ENCODE measurements at regions not wholly inside any gene's neighbourhood (a gene's known extent, or its start where the extent isn't known, plus 50 kb on each side); places are given as distances from the start of the nearest gene placed in this dataset.

DNA sequence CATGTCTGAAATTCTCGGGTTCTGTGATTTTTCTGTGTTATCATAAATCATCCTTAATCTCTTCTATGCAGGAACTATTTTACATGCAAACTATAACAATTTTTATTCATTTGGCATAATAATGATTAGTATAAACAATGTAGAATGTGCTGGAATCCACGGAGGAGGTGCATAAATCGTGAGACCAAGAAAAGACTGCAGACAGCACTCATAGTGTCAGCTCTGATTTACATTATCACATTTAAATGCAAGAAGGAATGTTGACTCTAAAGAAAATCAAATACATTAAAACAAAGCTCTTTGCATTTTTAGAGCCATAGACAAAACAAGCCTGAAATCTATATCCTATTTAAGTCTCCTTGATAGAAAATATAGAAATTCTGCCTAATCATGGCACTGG is 501.7 kb upstream of the STXBP6 start:
- DNase-seq (ENCODE audit: low spot score) (no peak), FAIRE-seq (no peak)

DNA sequence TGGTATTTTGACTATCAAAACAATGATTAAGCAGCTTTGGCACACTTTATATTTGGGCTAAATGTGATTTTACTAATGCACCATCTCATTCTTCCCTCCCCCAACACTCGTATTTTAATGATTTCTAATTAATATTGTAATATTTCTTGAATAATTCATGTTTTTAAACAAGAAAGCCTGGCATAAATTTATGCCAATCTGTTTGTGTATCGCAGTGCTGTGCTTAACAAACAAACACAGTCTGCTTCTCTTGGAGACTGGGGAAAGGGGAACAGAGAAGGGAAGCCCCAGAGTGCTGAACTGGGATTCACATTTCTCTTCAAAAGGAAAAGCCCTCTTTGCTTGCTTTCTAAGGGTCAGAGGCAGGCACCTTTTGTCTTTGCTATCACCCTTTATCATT is 496.9 kb upstream of the STXBP6 start:
- FAIRE-seq, result no peak
- DNase-seq (ENCODE audit: low spot score), result no peak

DNA sequence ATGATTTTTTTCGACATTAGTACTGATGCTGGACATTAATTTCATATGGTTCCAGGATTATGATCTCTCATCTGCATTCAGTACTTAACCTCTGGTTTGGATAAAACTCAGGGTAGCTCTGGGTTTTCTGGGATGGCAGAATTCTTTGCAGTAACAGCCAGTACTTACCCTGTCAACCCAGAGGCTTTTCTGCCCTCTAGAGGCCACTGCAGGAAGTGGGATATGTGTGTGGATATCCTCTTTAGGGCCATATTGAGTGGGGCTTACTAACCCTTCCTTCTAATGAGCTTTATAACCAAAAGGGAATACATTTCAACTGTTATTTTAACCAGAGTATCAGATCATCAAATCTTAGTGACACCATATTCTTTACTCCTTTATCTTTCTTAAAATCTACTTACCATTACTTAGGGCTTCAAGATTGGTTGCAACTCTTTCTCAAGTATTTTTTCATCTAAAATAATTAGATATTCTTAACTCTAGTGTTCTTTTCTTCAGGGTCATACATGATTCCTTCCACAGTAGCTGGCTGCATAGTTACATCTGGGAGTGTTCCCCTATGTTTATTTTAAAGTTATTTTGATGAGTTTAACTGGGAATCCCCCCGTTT is 488.0 kb upstream of the STXBP6 start:
- DNase-seq (ENCODE audit: low spot score) (no peak), FAIRE-seq (no peak)

DNA sequence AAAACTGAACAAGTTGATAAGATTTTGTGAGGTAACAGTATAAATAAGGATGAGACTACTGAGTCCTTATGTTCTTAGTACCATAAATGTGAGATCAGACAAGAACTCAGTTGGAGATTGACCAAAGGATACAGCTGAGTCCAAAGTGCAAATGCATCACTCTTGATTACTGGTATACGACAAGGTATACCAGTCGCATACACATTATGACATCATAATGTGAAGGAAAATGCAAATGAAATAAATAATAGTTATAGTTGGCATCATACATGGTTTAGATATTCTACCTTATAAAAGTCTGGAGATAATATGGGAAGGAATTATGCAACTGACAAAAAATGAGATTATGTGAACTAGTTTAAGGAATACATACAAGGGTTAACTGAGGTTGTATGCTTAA is 476.3 kb upstream of the STXBP6 start:
- DNase-seq (ENCODE audit: low spot score) (no peak), FAIRE-seq (no peak)

DNA sequence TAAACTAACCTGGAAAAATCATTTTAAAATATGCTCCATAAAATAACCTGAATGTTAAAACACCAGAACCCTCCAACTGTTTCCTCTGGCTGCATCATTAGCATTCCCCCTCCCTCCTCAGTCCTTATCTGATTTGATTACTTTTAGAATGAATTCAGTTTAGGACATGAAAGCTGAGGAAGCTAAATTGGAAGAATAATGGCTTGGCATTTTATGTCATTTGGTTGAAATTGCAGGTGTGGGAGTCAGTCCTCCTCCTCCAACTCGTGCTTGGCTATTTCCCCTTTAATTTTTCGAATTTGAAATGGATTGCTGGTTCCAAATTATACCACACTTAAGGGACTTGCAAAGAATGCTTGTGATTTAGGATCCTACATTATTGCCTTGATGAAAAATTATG is 473.0 kb upstream of the STXBP6 start:
- FAIRE-seq, result no peak
- no peak for DNase-seq (ENCODE audit: low spot score)

DNA sequence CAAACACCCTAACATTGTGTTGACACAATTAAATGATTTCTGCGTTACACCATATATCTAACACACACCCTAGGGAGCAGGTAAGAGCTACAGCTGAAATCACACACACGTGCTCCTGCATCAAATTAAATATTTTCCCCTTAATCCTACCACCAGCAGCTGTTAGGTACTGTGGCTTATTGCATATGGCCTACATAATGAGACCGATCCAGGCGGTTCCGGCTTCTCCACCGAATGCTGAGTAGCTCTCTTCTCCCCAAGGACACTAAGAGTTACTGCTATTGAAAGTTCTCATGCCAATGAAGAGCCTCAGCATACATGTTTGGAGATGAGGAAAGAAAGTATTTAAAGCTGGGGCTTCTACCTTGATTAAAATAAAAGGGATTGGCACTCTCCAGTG is 472.2 kb upstream of the STXBP6 start:
- no peak for FAIRE-seq
- DNase-seq (ENCODE audit: low spot score), result no peak

DNA sequence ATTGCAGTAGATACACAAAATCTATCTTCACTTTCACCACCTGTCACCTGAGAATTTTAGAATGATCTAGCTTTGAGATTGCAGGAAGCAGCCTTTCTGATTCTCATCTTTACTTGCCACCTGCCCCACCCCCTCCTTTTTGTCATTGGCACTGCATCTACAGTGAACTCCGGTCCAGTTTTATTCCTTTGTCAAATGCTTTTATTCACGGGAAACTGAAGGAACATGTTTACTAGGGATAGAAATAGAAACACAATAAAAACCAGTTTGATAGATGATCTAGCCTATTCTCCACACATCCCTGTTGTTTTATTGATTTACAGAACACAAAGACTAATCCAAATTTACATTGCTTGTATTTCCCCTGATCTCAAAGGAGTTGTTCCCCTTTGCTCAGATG is 471.7 kb upstream of the STXBP6 start:
- FAIRE-seq (no peak), DNase-seq (ENCODE audit: low spot score) (no peak)

DNA sequence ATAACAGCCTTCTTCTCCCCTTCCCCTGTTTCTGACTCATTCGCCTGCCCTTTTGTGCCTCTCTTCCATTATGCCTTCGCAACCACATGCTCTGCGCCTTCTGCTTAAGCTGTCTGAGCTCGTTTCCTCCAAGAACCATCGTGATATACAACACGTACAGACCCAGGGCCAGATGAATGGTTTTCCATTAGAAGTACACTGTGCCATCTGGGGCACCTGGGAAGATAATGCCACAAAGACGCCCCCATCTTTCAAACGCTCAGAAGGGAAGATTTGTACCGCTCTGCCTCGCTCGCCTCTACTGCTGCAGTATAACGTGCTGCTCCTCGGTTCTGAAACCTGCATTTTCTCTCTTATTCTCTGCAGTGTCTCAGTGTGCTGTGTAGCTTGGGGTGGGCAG is 470.9 kb upstream of the STXBP6 start:
- no peak for FAIRE-seq

DNA sequence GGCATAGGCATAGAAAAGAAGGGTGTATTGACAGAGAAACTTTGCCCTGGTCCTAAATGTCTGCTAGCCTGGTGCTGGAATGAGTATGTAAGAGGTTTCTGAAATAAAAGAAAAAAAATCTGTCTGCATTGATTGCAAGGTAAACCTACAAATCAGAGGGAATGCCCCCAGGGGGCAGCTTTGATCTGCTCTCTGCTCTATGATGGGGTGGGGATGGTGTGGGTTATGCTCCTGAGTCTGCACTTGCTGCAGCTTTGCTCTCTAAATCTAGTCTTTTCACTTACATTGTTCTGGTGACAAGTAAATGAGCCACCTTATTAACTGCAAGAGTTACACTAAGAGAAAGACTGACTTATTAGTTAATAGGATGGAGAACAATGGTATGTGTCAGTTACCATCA is 468.4 kb upstream of the STXBP6 start:
- DNase-seq (ENCODE audit: low spot score), result no peak
- no peak for FAIRE-seq

More for the DNA sequence above, 470.9 kb upstream of the STXBP6 start:
- no peak for DNase-seq (ENCODE audit: low spot score)

DNA sequence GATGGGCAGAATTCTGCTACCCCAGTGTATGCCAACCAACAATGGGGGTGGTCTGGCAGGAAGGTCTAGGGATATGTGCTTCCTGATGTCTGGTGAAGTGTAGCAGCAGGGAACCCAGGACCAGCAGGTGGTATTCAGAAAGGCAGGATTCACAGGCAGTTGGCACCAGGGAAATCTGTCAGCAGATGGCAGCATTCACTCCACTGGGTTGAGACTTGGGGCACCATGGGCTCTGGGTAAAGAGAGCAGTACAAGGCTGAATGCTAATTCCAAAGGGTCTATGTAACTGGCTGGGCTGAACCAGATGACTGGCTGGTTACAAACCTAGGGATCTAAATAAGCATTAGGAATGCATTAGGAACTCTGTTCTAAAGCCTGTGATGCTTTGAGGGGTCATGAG is 466.9 kb upstream of the STXBP6 start:
- FAIRE-seq (no peak), DNase-seq (ENCODE audit: low spot score) (no peak)

DNA sequence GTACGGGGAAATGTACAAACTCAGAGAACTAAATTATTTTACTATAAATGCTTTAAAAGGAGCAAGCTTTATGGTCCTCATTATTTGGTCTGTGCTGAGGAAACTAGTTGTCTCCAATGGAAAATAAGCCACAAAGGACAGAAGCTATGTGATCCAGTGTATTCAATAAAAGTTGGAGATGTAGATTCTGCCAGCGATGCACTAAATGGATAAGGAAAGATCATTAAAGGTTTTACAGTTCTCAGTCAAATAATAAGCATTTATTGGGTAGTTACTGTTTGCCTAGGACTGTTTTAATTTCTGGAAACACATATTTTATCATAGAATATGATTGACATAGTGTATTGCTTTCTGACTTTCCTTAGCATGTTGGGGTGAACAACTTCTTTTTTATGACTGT is 458.9 kb upstream of the STXBP6 start:
- no peak for FAIRE-seq
- no peak for DNase-seq (ENCODE audit: low spot score)

DNA sequence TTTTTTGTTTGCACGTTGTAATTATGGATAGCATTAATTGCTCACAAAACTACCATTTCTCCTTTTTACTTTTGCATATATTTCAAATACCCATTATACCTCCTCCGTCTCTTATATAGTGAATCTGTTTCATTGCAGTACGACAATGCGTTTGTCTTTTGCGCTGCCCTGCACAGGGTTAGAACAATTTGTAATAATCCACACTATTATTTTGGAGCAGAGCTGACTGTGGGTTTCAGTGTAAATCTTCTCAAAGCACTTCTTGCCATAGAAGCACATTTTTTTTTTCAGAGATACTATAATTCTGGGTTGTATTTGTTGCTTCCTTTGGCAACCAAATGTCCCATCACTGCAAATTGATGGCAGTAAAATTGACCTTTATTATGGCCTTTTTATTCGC is 451.8 kb upstream of the STXBP6 start:
- FAIRE-seq, result no peak
- DNase-seq (ENCODE audit: low spot score), result no peak

DNA sequence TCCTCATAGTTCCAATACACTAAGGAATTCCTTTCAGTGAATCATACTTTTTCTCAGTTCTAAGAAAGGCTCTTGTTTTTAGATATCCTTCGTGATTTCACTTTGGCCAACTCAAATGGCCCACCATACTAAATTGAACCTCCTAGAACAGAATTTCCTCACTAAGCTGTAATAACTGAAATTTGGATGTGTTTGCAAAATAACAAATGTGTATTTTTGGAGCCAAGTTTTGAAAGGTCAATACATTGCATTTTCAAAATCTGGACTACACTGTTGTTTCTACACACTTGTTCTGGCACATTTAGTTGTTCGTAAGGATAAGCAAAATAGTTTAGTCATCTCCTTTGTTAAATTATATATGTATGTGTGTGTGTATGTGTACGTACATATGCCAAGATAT is 439.0 kb upstream of the STXBP6 start:
- FAIRE-seq, result no peak
- no peak for DNase-seq (ENCODE audit: low spot score)

DNA sequence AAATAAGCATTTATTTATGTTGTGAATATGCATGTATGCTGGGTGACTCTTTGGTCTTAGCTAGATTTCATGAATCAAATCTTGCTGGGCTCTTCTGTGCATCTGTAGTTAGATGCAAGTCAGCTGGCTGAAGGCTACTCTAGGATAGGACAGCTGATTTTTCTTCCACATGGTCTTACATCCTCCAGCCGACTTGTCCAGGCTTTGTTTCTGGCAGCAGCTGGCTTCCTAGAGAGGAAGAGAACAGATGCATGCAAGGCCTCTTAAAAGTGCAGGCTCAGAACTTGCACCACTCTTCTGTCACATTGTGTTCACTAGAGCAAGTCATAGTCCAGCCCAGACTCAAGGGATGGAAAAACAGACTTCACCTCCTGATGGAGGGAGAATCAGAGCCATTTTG is 435.4 kb upstream of the STXBP6 start:
- DNase-seq (ENCODE audit: low spot score) (no peak), FAIRE-seq (no peak)

DNA sequence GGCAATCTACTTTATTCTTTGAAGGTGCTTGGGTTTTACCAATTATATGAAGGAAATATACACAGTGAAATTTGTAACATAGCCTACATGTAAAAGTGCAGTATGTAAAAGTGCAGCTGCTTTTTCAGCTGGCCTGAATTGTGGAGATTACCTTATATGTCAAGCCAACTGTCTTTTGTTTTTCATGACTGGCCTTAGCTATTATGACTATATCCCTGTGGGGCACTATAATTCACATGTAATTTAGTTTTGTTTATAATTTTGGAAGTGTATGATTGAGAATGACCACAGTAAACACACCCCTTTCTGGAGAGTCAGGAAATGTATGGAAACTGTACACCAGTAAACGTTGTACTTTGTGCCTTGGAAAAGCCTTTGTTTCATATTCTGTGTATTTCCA is 435.0 kb upstream of the STXBP6 start:
- FAIRE-seq, result no peak
- DNase-seq (ENCODE audit: low spot score), result no peak

DNA sequence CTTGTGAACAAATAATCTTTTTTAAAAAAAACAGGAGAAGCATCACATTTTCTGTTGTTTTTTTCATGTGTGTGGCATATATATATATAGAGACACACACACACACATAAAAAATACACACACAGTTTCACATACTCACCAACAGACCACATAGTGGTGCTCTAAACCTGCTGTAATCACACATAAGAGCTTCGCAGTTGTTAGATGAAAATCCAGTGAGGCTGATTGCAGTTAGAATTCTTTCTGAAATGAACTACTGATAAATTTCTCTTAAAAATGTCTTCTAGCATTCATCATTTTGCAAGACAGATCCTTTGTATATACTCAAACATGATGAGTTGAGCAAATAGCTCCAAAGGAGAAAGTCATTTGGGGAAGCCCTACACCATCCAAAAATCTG is 434.3 kb upstream of the STXBP6 start:
- no peak for FAIRE-seq
- no peak for DNase-seq (ENCODE audit: low spot score)

DNA sequence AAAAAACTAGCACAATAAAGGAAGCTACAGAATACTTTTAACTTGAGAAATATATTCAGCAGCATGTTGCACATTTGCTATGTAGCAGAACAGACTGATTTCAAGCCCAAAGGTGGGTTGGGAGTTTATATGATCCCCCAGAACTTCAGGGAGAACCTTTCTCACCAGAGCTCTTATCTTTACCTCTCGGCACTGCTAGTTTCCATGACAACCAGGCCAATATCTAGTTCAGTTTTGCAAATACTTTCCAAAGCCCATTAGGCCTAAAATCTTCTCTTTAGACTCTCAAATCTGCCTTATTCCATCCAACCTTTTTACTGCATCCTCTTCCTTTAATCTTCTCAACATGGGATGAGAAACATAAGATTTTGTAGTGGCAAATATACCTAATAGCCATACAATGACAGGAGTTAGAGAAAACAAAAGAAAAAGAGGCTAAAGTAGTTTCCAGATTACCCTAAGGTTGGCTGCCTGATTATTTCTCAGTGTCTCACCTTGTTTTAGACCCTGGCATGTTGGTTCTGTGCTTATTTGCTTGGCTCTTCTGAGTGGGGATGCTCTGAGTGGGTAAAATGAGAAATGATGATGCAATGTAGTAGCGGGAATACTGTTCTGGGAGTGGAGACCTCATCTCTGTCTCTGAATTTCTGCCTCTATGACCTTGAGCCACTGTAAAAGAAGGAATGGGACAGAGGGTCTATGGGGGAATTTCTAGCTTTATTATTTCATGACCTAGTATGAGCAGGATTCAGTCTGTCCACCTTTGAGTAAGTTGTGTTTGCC is 427.6 kb upstream of the STXBP6 start:
- no peak for FAIRE-seq
- DNase-seq (ENCODE audit: low spot score), result no peak

DNA sequence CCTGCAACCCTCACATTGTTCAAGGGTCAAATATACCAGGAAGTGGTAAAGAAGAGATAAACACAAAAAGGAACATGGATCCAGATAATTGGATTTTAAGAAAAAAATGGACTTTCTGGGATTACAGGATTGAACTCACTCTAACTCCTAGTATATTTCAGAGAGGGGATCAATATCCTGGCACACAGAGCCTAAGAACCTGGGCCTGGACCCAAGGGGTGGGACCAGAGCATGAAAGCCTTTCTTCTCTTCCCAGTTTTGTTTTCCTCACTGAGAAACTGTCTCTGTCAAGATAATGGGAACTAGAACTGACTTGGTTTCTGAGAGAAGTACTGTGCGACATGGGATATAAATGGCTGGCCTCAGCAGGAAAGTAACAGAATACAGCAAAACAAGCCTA is 422.8 kb upstream of the STXBP6 start:
- FAIRE-seq (no peak), DNase-seq (ENCODE audit: low spot score) (no peak)

DNA sequence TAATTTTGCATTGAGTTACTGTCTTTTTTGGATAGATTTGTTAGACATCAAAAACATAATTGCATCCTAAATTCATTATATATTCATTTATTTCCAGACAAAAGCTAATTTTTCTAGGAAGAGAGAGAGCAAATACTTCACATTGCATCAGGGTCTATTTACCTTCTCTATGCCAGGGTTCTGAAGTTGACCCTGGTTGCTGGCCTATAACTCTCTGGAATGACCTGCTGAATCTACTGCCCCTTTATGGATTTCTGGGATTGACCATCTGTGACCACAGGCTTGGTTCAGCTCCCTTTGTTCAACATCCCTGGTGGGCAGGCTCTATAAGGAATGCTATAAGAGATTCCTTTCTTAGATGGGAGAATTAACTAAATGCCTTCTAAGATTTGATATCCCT is 414.8 kb upstream of the STXBP6 start:
- FAIRE-seq (no peak), DNase-seq (ENCODE audit: low spot score) (no peak)

DNA sequence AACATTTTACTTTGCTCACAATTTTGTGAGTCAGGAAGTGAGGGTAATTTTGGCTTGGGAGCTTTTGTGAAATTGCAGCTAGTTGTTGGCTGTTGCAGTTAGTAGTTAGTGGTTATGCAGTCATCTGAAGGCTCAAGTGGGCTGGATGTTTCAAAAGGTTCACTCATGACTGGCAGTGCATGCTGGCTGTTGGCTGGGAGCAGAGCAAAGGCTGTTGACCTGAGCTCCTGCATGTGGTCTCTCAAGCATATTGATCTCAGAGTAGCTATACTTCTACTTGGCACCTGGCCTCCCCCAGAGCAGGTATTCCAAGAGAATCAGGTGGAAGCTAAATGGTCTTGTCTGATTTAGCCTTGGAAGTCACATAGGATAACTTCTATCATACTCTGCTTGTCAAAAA is 414.1 kb upstream of the STXBP6 start:
- FAIRE-seq (no peak), DNase-seq (ENCODE audit: low spot score) (no peak)

DNA sequence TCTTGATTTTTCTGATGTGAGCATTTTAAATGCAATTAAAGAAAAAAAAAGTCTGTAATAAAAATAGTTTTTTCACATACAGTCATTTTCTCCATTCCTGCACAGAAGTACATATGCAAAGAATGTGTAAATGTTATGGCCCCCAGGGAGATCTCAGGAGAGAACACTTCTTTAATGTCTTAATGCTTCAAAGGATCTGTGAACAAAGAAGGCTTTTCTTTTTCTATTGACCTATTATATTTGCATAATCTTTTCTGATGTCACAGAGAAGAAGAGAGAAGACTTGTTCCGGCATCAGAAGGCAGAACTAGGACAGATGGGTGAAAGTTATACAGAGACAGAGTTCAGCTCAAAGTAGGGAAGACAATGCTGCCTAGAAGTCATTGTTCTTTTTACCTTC is 413.5 kb upstream of the STXBP6 start:
- no peak for DNase-seq (ENCODE audit: low spot score)
- no peak for FAIRE-seq

DNA sequence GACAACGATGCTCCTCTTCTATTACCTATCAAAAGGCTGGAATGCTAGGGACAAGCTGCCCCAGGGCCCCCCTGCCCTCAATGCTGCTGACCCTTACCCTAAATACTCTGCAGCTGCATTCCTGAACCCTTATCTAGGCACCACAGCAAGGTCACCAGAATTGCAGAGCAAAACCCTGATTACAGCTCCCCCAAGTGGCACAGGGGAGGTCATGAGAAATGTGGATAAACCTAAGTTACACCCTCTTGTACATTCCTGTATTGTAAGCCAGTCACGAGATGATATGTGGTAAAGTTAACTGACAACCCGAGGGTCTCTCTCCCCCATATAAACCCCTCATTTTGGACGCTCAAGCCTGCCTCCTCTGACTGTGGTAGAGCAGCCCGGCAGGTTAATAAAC is 411.8 kb upstream of the STXBP6 start:
- FAIRE-seq (no peak), DNase-seq (ENCODE audit: low spot score) (no peak)

DNA sequence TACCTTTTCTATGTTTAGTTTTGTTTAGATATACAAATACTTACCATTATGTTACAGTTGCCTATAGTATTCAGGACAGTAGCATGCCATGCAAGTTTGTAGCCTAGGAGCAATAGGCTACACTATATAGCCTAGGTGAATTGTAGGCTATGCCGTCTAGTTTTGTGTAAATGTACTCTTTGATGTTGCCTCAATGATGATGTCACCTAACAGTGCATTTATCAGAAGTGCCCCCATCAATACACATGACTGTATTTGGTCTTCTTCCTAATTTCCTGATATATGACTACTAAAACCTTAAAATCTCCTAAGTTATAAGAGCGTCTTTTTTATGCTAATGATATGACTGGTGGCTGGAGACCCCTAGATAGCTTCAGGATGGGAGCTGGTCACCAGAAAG is 394.4 kb upstream of the STXBP6 start:
- no peak for FAIRE-seq
- no peak for DNase-seq (ENCODE audit: low spot score)
